ENCODE measurements at regions not wholly inside any gene's neighbourhood (a gene's known extent, or its start where the extent isn't known, plus 50 kb on each side); places are given as distances from the start of the nearest gene placed in this dataset.

DNA sequence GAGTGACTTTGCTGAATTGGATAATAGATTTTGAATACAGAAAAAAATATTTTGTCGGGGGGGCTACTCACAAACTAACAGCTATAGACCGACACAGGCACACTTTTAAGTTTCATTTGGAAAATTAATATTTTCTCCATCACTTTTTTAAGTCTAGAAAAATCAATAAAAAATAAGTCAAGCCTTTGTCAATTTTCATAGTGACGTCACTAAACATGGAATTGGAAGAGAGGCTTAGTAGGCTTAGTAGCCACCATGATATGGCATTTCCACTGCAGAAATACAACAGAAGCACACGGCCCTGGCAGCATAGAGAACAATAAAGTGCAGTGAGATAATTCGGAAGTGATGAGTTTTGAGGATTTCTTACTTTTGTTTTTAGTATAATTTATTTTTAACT is 357.2 kb downstream of the RPS24 start:
- no peak for TF ChIP-seq POLR2AphosphoS5 (IDR thresholded peaks at IDR 0.05; ENCODE audit: low read depth, low read length)
- TF ChIP-seq, protein P1, sequence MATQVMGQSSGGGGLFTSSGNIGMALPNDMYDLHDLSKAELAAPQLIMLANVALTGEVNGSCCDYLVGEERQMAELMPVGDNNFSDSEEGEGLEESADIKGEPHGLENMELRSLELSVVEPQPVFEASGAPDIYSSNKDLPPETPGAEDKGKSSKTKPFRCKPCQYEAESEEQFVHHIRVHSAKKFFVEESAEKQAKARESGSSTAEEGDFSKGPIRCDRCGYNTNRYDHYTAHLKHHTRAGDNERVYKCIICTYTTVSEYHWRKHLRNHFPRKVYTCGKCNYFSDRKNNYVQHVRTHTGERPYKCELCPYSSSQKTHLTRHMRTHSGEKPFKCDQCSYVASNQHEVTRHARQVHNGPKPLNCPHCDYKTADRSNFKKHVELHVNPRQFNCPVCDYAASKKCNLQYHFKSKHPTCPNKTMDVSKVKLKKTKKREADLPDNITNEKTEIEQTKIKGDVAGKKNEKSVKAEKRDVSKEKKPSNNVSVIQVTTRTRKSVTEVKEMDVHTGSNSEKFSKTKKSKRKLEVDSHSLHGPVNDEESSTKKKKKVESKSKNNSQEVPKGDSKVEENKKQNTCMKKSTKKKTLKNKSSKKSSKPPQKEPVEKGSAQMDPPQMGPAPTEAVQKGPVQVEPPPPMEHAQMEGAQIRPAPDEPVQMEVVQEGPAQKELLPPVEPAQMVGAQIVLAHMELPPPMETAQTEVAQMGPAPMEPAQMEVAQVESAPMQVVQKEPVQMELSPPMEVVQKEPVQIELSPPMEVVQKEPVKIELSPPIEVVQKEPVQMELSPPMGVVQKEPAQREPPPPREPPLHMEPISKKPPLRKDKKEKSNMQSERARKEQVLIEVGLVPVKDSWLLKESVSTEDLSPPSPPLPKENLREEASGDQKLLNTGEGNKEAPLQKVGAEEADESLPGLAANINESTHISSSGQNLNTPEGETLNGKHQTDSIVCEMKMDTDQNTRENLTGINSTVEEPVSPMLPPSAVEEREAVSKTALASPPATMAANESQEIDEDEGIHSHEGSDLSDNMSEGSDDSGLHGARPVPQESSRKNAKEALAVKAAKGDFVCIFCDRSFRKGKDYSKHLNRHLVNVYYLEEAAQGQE (IDR thresholded peaks at IDR 0.05; ENCODE audit: insufficient read depth in 1 of 2, low read depth in 2 of 2, low read length in 2 of 2) = no peak
- TF ChIP-seq TAF1 (IDR thresholded peaks at IDR 0.05; ENCODE audit: borderline replicate concordance, insufficient read depth, low read length) = no peak
- no peak for TF ChIP-seq SIN3A (IDR thresholded peaks at IDR 0.05; ENCODE audit: borderline replicate concordance, insufficient read depth, low read length)
